Endodermal cell (in vitro differentiated cells): ENCODE measurements at regions not wholly inside any gene's neighbourhood (a gene's known extent, or its start where the extent isn't known, plus 50 kb on each side); places are given as distances from the start of the nearest gene placed in this dataset.

Source experiments
- DNase-seq: peaks from one replicate; pipeline ENCODE4 v3.0.0-alpha.2; 2017
- H3K27ac ChIP-seq: 2 replicates; pipeline ENCODE4 v1.5.1; 2013; ENCODE audit warnings: mild to moderate bottlenecking, low read depth, low read length, moderate library complexity
- H3K27me3 ChIP-seq: 2 replicates; pipeline ENCODE4 v1.6.1; 2013; ENCODE audit warnings: mild to moderate bottlenecking, low read length, moderate library complexity; ENCODE audit not compliant: insufficient read depth, control insufficient read depth, poor library complexity, severe bottlenecking
- H3K36me3 ChIP-seq: 2 replicates; pipeline ENCODE4 v1.7.0; 2013; ENCODE audit warnings: mild to moderate bottlenecking, low read length, moderate library complexity; ENCODE audit not compliant: control insufficient read depth, insufficient read depth
- H3K4me1 ChIP-seq: one replicate; pipeline ENCODE4 v1.7.0; 2013; ENCODE audit warnings: low read length; ENCODE audit not compliant: control insufficient read depth, insufficient read depth
- H3K4me3 ChIP-seq: 2 replicates; pipeline ENCODE4 v1.5.1; 2013; ENCODE audit warnings: mild to moderate bottlenecking, low read length, moderate library complexity
- H3K9ac ChIP-seq: 2 replicates; pipeline ENCODE4 v1.6.1; 2013; ENCODE audit warnings: mild to moderate bottlenecking, low read length, moderate library complexity; ENCODE audit not compliant: poor library complexity, severe bottlenecking; ENCODE audit errors: extremely low read depth
- H3K9me3 ChIP-seq: 2 replicates; pipeline ENCODE4 v1.6.1; 2013; ENCODE audit warnings: mild to moderate bottlenecking, low read length, moderate library complexity; ENCODE audit not compliant: control insufficient read depth
- H3K27ac Mint-ChIP-seq: 2 replicates; pipeline ENCODE4 v1.8.0; 2020; ENCODE audit warnings: mixed read lengths
- H3K27me3 Mint-ChIP-seq: 2 replicates; pipeline ENCODE4 v1.8.0; 2021; ENCODE audit warnings: mild to moderate bottlenecking, mixed read lengths; ENCODE audit not compliant: insufficient read depth
- H3K36me3 Mint-ChIP-seq: 2 replicates; pipeline ENCODE4 v1.8.0; 2020; ENCODE audit warnings: low read depth, mixed read lengths
- H3K4me1 Mint-ChIP-seq: 2 replicates; pipeline ENCODE4 v1.8.0; 2020; ENCODE audit warnings: mixed read lengths
- H3K4me3 Mint-ChIP-seq: 2 replicates; pipeline ENCODE4 v1.8.0; 2020; ENCODE audit warnings: mild to moderate bottlenecking, moderate library complexity, mixed read lengths
- H3K9me3 Mint-ChIP-seq: 2 replicates; pipeline ENCODE4 v1.8.0; 2020; ENCODE audit warnings: mild to moderate bottlenecking, mixed read lengths
- CTCF ChIP-seq: fragments of 200-600 bp; sonication (generic); conservative IDR thresholded peaks from 2 replicates; pipeline ENCODE4 v1.5.0; 2021; ENCODE audit warnings: antibody characterized with exemption, mild to moderate bottlenecking
- WGBS, 2 experiments: methylation state at CpG; one replicate each; pipeline versions ENCODE4 v1.1.5 to v1.1.7; 2013; ENCODE audit warnings: missing lambda C conversion rate in 2 of 2, mixed read lengths in 1 of 2; ENCODE audit not compliant: insufficient coverage in 1 of 2, insufficient read length in 1 of 2; 5-methylcytosine and 5-hydroxymethylcytosine counted together

- H3K27me3 ChIP-seq: no peaks in the 10 kb centered on the region
- 93 to 100% methylated on average over 1 to 2 of the region's 2 CpGs for WGBS, 2 experiments
- no peaks in the 10 kb centered on the region for H3K36me3 ChIP-seq
- no peak overlapping the region for H3K9ac ChIP-seq
- no peak overlapping the region for H3K27ac Mint-ChIP-seq
- TF ChIP-seq CTCF: no peak
- no peaks in the 10 kb centered on the region for H3K9me3 Mint-ChIP-seq
- H3K4me1 ChIP-seq: no peaks in the 10 kb centered on the region
- H3K27me3 Mint-ChIP-seq: no peaks in the 10 kb centered on the region
- H3K4me1 Mint-ChIP-seq: peaks cover 27% of the 10 kb centered on the region
- H3K27ac ChIP-seq: no peak overlapping the region
- H3K4me3 Mint-ChIP-seq: no peak overlapping the region
- no peaks in the 10 kb centered on the region for H3K36me3 Mint-ChIP-seq
- H3K9me3 ChIP-seq: no peaks in the 10 kb centered on the region
- no peak overlapping the region for H3K4me3 ChIP-seq
- DNase-seq: no peak
Measured at GRCh38 chr10:35852721-35853120, 210.6 kb upstream of the FZD8 start.

DNA sequence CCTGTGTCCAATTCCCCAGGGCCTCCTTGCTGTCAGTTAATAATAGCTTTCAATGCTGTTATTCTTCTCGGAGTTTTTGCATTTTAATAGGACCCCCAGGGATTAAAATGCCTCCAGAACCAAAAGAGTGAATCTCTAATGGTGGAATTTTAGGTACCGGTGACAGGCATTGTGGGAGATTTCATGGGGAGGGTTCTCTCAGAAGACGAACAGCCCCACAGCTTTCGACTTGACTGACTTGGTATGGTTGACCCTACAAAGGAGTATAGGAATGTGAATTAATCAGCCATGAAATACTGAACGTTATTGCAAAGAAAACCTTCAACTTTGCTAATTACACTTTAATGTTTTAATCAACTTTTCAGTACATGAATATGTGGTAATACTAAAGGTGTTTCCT is 206.3 kb upstream of the FZD8 start:
- Histone ChIP-seq H3K36me3 (no peaks in the 10 kb centered on the region), H3K9me3 (no peaks in the 10 kb centered on the region), H3K27ac (no peak overlapping the region), H3K9ac (no peak overlapping the region), H3K4me1 (peaks cover 8% of the 10 kb centered on the region), H3K4me3 (no peak overlapping the region), H3K27me3 (no peaks in the 10 kb centered on the region)
- H3K27me3 Mint-ChIP-seq: no peaks in the 10 kb centered on the region
- TF ChIP-seq CTCF: no peak
- no peaks in the 10 kb centered on the region for H3K36me3 Mint-ChIP-seq
- H3K9me3 Mint-ChIP-seq: no peaks in the 10 kb centered on the region
- H3K4me3 Mint-ChIP-seq: no peak overlapping the region
- 42 to 64% methylated on average over 2 to 5 of the region's 5 CpGs for WGBS, 2 experiments
- peaks cover 43% of the 10 kb centered on the region for H3K4me1 Mint-ChIP-seq
- no peak overlapping the region for H3K27ac Mint-ChIP-seq
- no peak for DNase-seq

- peaks cover 17% of the 10 kb centered on the region for H3K9me3 ChIP-seq
- 95% methylated on average over 5 of the region's 5 CpGs for WGBS, 2 experiments
- H3K27ac Mint-ChIP-seq: no peak overlapping the region
- H3K4me1 Mint-ChIP-seq: peaks cover 39% of the 10 kb centered on the region
- H3K9me3 Mint-ChIP-seq: peaks cover 14% of the 10 kb centered on the region
- H3K27me3 ChIP-seq: no peaks in the 10 kb centered on the region
- DNase-seq: no peak
- H3K4me3 Mint-ChIP-seq: no peak overlapping the region
- H3K27ac ChIP-seq: no peak overlapping the region
- H3K36me3 Mint-ChIP-seq: no peaks in the 10 kb centered on the region
- H3K36me3 ChIP-seq: no peaks in the 10 kb centered on the region
- no peaks in the 10 kb centered on the region for H3K27me3 Mint-ChIP-seq
- no peak for TF ChIP-seq CTCF
- H3K4me1 ChIP-seq: peaks cover 8% of the 10 kb centered on the region
- no peak overlapping the region for H3K4me3 ChIP-seq
- H3K9ac ChIP-seq: no peak overlapping the region
Measured at GRCh38 chr10:35844686-35845085, 202.6 kb upstream of the FZD8 start.
